GM06990 (cell line): ENCODE measurements at regions not wholly inside any gene's neighbourhood (a gene's known extent, or its start where the extent isn't known, plus 50 kb on each side); places are given as distances from the start of the nearest gene placed in this dataset.

Experiments
- DNase-seq: peaks from one replicate; pipeline ENCODE4 v3.0.0-alpha.2; 2011; ENCODE audit not compliant: insufficient read length; ENCODE audit errors: extremely low read depth
- H3K27me3 ChIP-seq: replicated peaks from 2 replicates; pipeline ENCODE4 v1.6.0; 2011; ENCODE audit warnings: low read length; ENCODE audit not compliant: control insufficient read depth, insufficient read depth
- H3K36me3 ChIP-seq: 2 replicates; pipeline ENCODE4 v1.5.1; 2011; ENCODE audit warnings: low read length; ENCODE audit not compliant: control insufficient read depth, insufficient read depth
- H3K4me3 ChIP-seq: replicated peaks from 2 replicates; pipeline ENCODE4 v1.5.1; 2011; ENCODE audit warnings: low read depth, mild to moderate bottlenecking, control low read depth, low read length
- CTCF ChIP-seq: IDR thresholded peaks from 2 replicates; pipeline ENCODE4 v1.5.1; 2011; ENCODE audit warnings: low read length, control low read depth, mild to moderate bottlenecking, inconsistent platforms; ENCODE audit not compliant: insufficient read depth, poor library complexity, severe bottlenecking

- 0 out of 2 replicates have a peak, but pooled peaks cover 1% of the 10 kb centered on the region for H3K27me3 ChIP-seq
- TF ChIP-seq CTCF, result no peak
- no peaks in the 10 kb centered on the region for H3K36me3 ChIP-seq
- DNase-seq, result no peak
- H3K4me3 ChIP-seq, result no peak overlapping the region
These were observed 228.8 kb downstream of the SMARCA2 start for GRCh38 chr9:2243666-2244555.

GRCh38 chr9:2247340-2247739 lies 232.2 kb downstream of the SMARCA2 start:
- Histone ChIP-seq H3K27me3 (no peaks in the 10 kb centered on the region), H3K4me3 (no peak overlapping the region), H3K36me3 (no peaks in the 10 kb centered on the region)
- no peak for TF ChIP-seq CTCF
- no peak for DNase-seq

GRCh38 chr9:2248768-2249265 lies 233.7 kb downstream of the SMARCA2 start:
- TF ChIP-seq CTCF, result no peak
- H3K4me3 ChIP-seq, result no peak overlapping the region

GRCh38 chr9:2253636-2254580 lies 238.8 kb downstream of the SMARCA2 start:
- no peaks in the 10 kb centered on the region for H3K36me3 ChIP-seq
- H3K4me3 ChIP-seq, result no peak overlapping the region
- no peak for DNase-seq
- no peaks in the 10 kb centered on the region for H3K27me3 ChIP-seq
- no peak for TF ChIP-seq CTCF

More at GRCh38 chr9:2248768-2249265, 233.7 kb downstream of the SMARCA2 start:
- no peaks in the 10 kb centered on the region for H3K36me3 ChIP-seq
- DNase-seq, result no peak
- H3K27me3 ChIP-seq, result no peaks in the 10 kb centered on the region

GRCh38 chr9:2255128-2255527 lies 240.0 kb downstream of the SMARCA2 start:
- Histone ChIP-seq H3K27me3 (no peaks in the 10 kb centered on the region), H3K36me3 (no peaks in the 10 kb centered on the region), H3K4me3 (no peak overlapping the region)
- TF ChIP-seq CTCF, result no peak
- DNase-seq, result no peak
